ENCODE measurements at regions not wholly inside any gene's neighbourhood (a gene's known extent, or its start where the extent isn't known, plus 50 kb on each side); places are given as distances from the start of the nearest gene placed in this dataset.

- no peak for TF ChIP-seq CTCF (conservative IDR thresholded peaks at IDR 0.05)
- TF ChIP-seq EZH2 (IDR thresholded peaks at IDR 0.05; ENCODE audit: low read depth), result no peak
Observed at GRCh38 chr9:126017758-126018157, 270.6 kb downstream of the PBX3 start.
